MG63 (cell line): ENCODE measurements at regions not wholly inside any gene's neighbourhood (a gene's known extent, or its start where the extent isn't known, plus 50 kb on each side); places are given as distances from the start of the nearest gene placed in this dataset.
"Not testable (repeated sequence)": the region's sequence is repeated elsewhere in the genome, so short reads cannot be mapped to it uniquely, and the experiment has no call there.

Experiments used
- DNase-seq: peaks from one replicate; pipeline ENCODE4 v3.0.0-alpha.2; 2020
- H3K27me3 ChIP-seq: fragments of 250-450 bp; sonication (Bioruptor Pico); 2 replicates; pipeline ENCODE4 v1.5.1; 2020; ENCODE audit warnings: mild to moderate bottlenecking, moderate library complexity
- H3K36me3 ChIP-seq: fragments of 250-450 bp; sonication (Bioruptor Pico); 2 replicates; pipeline ENCODE4 v1.5.1; 2020; ENCODE audit warnings: mild to moderate bottlenecking, moderate library complexity
- H3K4me3 ChIP-seq: fragments of 250-450 bp; sonication (Bioruptor Pico); 2 replicates; pipeline ENCODE4 v1.5.1; 2020; ENCODE audit warnings: mild to moderate bottlenecking, moderate library complexity
- H3K9me3 ChIP-seq: fragments of 250-450 bp; sonication (Bioruptor Pico); 2 replicates; pipeline ENCODE4 v1.5.1; 2020; ENCODE audit warnings: mild to moderate bottlenecking, moderate library complexity

GRCh38 chr10:43939939-43940820, 291.5 kb upstream of the ZNF32 start:
- Histone ChIP-seq H3K27me3 (no peaks in the 10 kb centered on the region), H3K4me3 (no peak overlapping the region), H3K9me3 (no peaks in the 10 kb centered on the region; the same call in 1 of the 2 replicates), H3K36me3 (no peaks in the 10 kb centered on the region)
- no peak for DNase-seq

- DNase-seq = no peak
- H3K36me3 ChIP-seq = no peaks in the 10 kb centered on the region
- H3K27me3 ChIP-seq = no peaks in the 10 kb centered on the region
- H3K4me3 ChIP-seq = no peak overlapping the region
- peaks cover 7% of the 10 kb centered on the region for H3K9me3 ChIP-seq
Observed at GRCh38 chr10:43939389-43939938, 290.8 kb upstream of the ZNF32 start.

- H3K27me3 ChIP-seq = no peaks in the 10 kb centered on the region
- H3K9me3 ChIP-seq = peaks cover 7% of the 10 kb centered on the region
- no peak overlapping the region for H3K4me3 ChIP-seq
- no peak for DNase-seq
- H3K36me3 ChIP-seq = no peaks in the 10 kb centered on the region
Observed at GRCh38 chr10:43938810-43939209, 290.1 kb upstream of the ZNF32 start.

GRCh38 chr10:43931308-43931930, 282.7 kb upstream of the ZNF32 start:
- H3K9me3 ChIP-seq = peaks cover 7% of the 10 kb centered on the region
- H3K27me3 ChIP-seq = no peaks in the 10 kb centered on the region
- no peak overlapping the region for H3K4me3 ChIP-seq
- H3K36me3 ChIP-seq = no peaks in the 10 kb centered on the region
- peak; percentile 16 for DNase-seq

GRCh38 chr10:43930777-43931176, 282.1 kb upstream of the ZNF32 start:
- no peak for DNase-seq
- no peak overlapping the region for H3K4me3 ChIP-seq
- H3K9me3 ChIP-seq = peaks cover 7% of the 10 kb centered on the region
- no peaks in the 10 kb centered on the region for H3K27me3 ChIP-seq
- H3K36me3 ChIP-seq = no peaks in the 10 kb centered on the region

- H3K36me3 ChIP-seq = no peaks in the 10 kb centered on the region
- DNase-seq = no peak
- H3K4me3 ChIP-seq = no peak overlapping the region
- H3K9me3 ChIP-seq = peaks cover 7% of the 10 kb centered on the region
- H3K27me3 ChIP-seq = no peaks in the 10 kb centered on the region
Observed at GRCh38 chr10:43930243-43930642, 281.6 kb upstream of the ZNF32 start.

GRCh38 chr10:43929122-43929521, 280.4 kb upstream of the ZNF32 start:
- DNase-seq = no peak
- no peaks in the 10 kb centered on the region for H3K27me3 ChIP-seq
- H3K4me3 ChIP-seq = no peak overlapping the region
- no peaks in the 10 kb centered on the region for H3K36me3 ChIP-seq
- no peaks in the 10 kb centered on the region for H3K9me3 ChIP-seq

- DNase-seq = no peak
- Histone ChIP-seq H3K4me3 (no peak overlapping the region), H3K36me3 (no peaks in the 10 kb centered on the region), H3K27me3 (no peaks in the 10 kb centered on the region), H3K9me3 (no peaks in the 10 kb centered on the region)
Observed at GRCh38 chr10:43928425-43928968, 279.8 kb upstream of the ZNF32 start.

GRCh38 chr10:43926875-43927406, 278.3 kb upstream of the ZNF32 start:
- Histone ChIP-seq H3K4me3 (no peak overlapping the region), H3K9me3 (no peaks in the 10 kb centered on the region), H3K27me3 (no peaks in the 10 kb centered on the region), H3K36me3 (no peaks in the 10 kb centered on the region)
- no peak for DNase-seq

GRCh38 chr10:43926371-43926770, 277.7 kb upstream of the ZNF32 start:
- H3K4me3 ChIP-seq = no peak overlapping the region
- no peaks in the 10 kb centered on the region for H3K27me3 ChIP-seq
- no peak for DNase-seq
- no peaks in the 10 kb centered on the region for H3K36me3 ChIP-seq
- H3K9me3 ChIP-seq = no peaks in the 10 kb centered on the region

- no peak for DNase-seq
Observed at GRCh38 chr10:43925793-43926192, 277.1 kb upstream of the ZNF32 start.

GRCh38 chr10:43923328-43923727, 274.6 kb upstream of the ZNF32 start:
- Histone ChIP-seq H3K27me3 (no peaks in the 10 kb centered on the region), H3K4me3 (no peak overlapping the region), H3K9me3 (no peaks in the 10 kb centered on the region), H3K36me3 (no peaks in the 10 kb centered on the region)
- DNase-seq = no peak

More at GRCh38 chr10:43925793-43926192, 277.1 kb upstream of the ZNF32 start:
- H3K4me3 ChIP-seq = no peak overlapping the region
- H3K36me3 ChIP-seq = no peaks in the 10 kb centered on the region
- no peaks in the 10 kb centered on the region for H3K27me3 ChIP-seq
- no peaks in the 10 kb centered on the region for H3K9me3 ChIP-seq

GRCh38 chr10:43922335-43923280, 273.9 kb upstream of the ZNF32 start:
- no peak for DNase-seq
- no peaks in the 10 kb centered on the region for H3K27me3 ChIP-seq

GRCh38 chr10:43921881-43922280, 273.2 kb upstream of the ZNF32 start:
- H3K9me3 ChIP-seq = no peaks in the 10 kb centered on the region
- DNase-seq = no peak
- H3K36me3 ChIP-seq = no peaks in the 10 kb centered on the region
- no peak overlapping the region for H3K4me3 ChIP-seq
- no peaks in the 10 kb centered on the region for H3K27me3 ChIP-seq

More at GRCh38 chr10:43922335-43923280, 273.9 kb upstream of the ZNF32 start:
- H3K4me3 ChIP-seq = no peak overlapping the region
- no peaks in the 10 kb centered on the region for H3K9me3 ChIP-seq
- no peaks in the 10 kb centered on the region for H3K36me3 ChIP-seq

GRCh38 chr10:43921478-43921877, 272.8 kb upstream of the ZNF32 start:
- DNase-seq = no peak
- H3K36me3 ChIP-seq = no peaks in the 10 kb centered on the region

GRCh38 chr10:43920236-43920758, 271.6 kb upstream of the ZNF32 start:
- H3K4me3 ChIP-seq, H3K36me3 ChIP-seq, H3K9me3 ChIP-seq, H3K27me3 ChIP-seq, DNase-seq: not testable (repeated sequence)

More at GRCh38 chr10:43921478-43921877, 272.8 kb upstream of the ZNF32 start:
- no peaks in the 10 kb centered on the region for H3K9me3 ChIP-seq
- no peak overlapping the region for H3K4me3 ChIP-seq
- no peaks in the 10 kb centered on the region for H3K27me3 ChIP-seq
